Osteoblast (primary cell): ENCODE measurements at regions not wholly inside any gene's neighbourhood (a gene's known extent, or its start where the extent isn't known, plus 50 kb on each side); places are given as distances from the start of the nearest gene placed in this dataset.

Experiments used
- DNase-seq: peaks from one replicate; pipeline ENCODE4 v3.0.0; 2011; ENCODE audit warnings: low spot score, mixed read lengths; ENCODE audit not compliant: insufficient read length; ENCODE audit errors: missing footprints
- H2AFZ ChIP-seq: 2 replicates; pipeline ENCODE4 v1.6.0; 2011; ENCODE audit warnings: mild to moderate bottlenecking, low read length
- H3K27ac ChIP-seq: 2 replicates; pipeline ENCODE4 v1.5.1; 2011; ENCODE audit warnings: mild to moderate bottlenecking, low read depth, low read length, moderate library complexity
- H3K27me3 ChIP-seq: 2 replicates; pipeline ENCODE4 v1.6.0; 2012; ENCODE audit warnings: mild to moderate bottlenecking, control low read depth, inconsistent platforms, low read length, moderate library complexity; ENCODE audit not compliant: insufficient read depth
- H3K36me3 ChIP-seq: 2 replicates; pipeline ENCODE4 v1.5.1; 2011; ENCODE audit warnings: mild to moderate bottlenecking, low read length, control low read depth, moderate library complexity; ENCODE audit not compliant: insufficient read depth
- H3K4me1 ChIP-seq: 2 replicates; pipeline ENCODE4 v1.5.1; 2011; ENCODE audit warnings: mild to moderate bottlenecking, low read length, control low read depth, moderate library complexity; ENCODE audit not compliant: insufficient read depth
- H3K4me2 ChIP-seq: 2 replicates; pipeline ENCODE4 v1.6.0; 2011; ENCODE audit warnings: mild to moderate bottlenecking, low read length; ENCODE audit not compliant: insufficient read depth
- H3K4me3 ChIP-seq: fragments of 200-600 bp; sonication (generic); 3 replicates; pipeline ENCODE4 v1.5.1; 2012; ENCODE audit warnings: mild to moderate bottlenecking, low read length, inconsistent platforms; ENCODE audit not compliant: insufficient read depth
- H3K79me2 ChIP-seq: 2 replicates; pipeline ENCODE4 v1.6.0; 2012; ENCODE audit warnings: mild to moderate bottlenecking, low read length, control low read depth, inconsistent platforms; ENCODE audit not compliant: insufficient read depth
- H3K9me3 ChIP-seq: 2 replicates; pipeline ENCODE4 v1.5.1; 2011; ENCODE audit warnings: low read depth, low read length, control low read depth
- H4K20me1 ChIP-seq: 2 replicates; pipeline ENCODE4 v1.6.0; 2012; ENCODE audit warnings: mild to moderate bottlenecking, low read length, control low read depth; ENCODE audit not compliant: insufficient read depth
- TF ChIP-seq, protein P1 (sequence below): IDR thresholded peaks from 2 replicates; pipeline ENCODE4 v1.5.1; 2011; ENCODE audit warnings: mild to moderate bottlenecking, low read depth, low read length, moderate library complexity; ENCODE audit errors: extremely low read depth

DNA sequence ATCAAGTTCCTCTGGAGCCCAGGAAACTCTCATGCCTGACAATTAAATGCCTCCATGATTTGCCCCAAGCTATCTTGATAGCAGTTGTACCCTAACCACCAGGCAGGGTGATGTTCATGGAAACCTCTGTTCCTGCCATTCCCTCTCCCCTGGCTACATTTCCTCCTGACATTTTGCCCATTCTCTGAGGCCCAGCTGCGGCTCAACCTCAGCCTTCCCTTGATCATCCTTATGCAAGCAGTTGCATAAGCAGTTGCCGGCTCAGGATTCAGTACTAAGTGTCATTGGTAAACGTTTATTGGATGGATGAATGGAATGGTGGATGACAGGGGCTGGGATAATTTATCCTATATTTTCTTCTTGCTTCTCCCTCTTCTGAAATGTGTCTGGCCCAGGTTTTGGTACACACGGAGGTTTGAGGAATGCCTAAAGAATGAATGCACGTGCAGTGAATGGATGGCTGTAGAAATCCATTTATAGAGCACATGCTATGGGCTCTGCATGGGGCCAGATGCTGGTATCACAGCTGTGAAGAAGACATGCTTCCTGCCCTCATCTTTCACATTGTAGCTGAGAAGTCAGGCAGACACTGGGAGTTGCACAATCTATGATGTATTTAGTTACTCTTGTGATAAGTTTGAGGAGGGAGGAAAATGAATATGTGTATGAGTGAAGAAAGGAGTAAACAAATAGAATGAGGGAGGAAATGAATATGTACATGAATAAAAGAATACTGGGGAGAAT, 261.8 kb downstream of the FOXD2 start:
- DNase-seq, result no peak
- TF ChIP-seq, protein P1, sequence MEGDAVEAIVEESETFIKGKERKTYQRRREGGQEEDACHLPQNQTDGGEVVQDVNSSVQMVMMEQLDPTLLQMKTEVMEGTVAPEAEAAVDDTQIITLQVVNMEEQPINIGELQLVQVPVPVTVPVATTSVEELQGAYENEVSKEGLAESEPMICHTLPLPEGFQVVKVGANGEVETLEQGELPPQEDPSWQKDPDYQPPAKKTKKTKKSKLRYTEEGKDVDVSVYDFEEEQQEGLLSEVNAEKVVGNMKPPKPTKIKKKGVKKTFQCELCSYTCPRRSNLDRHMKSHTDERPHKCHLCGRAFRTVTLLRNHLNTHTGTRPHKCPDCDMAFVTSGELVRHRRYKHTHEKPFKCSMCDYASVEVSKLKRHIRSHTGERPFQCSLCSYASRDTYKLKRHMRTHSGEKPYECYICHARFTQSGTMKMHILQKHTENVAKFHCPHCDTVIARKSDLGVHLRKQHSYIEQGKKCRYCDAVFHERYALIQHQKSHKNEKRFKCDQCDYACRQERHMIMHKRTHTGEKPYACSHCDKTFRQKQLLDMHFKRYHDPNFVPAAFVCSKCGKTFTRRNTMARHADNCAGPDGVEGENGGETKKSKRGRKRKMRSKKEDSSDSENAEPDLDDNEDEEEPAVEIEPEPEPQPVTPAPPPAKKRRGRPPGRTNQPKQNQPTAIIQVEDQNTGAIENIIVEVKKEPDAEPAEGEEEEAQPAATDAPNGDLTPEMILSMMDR, result no peak

DNA sequence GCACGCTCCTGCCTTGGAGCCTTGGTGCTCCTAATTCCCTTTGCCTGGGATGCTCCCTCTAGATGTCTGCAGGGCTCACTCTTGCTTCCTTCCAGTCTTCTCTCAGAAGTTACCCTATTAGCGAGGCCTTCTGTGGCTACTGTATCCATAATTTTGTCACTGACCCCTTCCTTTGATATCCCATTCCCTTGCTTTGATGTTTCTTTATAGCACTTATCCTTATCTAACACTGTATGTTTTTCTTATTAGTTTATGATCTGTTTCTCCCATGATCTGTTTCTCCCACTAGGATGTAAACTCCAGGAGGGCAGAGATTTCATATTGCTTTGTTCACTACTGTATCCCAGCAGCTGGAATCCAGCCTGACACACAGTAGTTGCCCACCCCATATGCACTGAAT, 263.4 kb downstream of the FOXD2 start:
- Histone ChIP-seq H3K4me1 (peaks cover 3% of the 10 kb centered on the region), H3K27me3 (peaks cover 2% of the 10 kb centered on the region), H2AFZ (no peak overlapping the region), H3K27ac (no peak overlapping the region), H3K4me2 (no peak overlapping the region), H3K36me3 (no peaks in the 10 kb centered on the region), H3K4me3 (no peak overlapping the region), H3K9me3 (no peaks in the 10 kb centered on the region), H4K20me1 (no peaks in the 10 kb centered on the region), H3K79me2 (no peaks in the 10 kb centered on the region)
- TF ChIP-seq, protein P1, result no peak
- no peak for DNase-seq

More for the DNA sequence above, 261.8 kb downstream of the FOXD2 start:
- Histone ChIP-seq H3K27me3 (no peaks in the 10 kb centered on the region), H3K9me3 (no peaks in the 10 kb centered on the region), H3K36me3 (no peaks in the 10 kb centered on the region), H3K4me1 (peaks cover 3% of the 10 kb centered on the region), H2AFZ (no peak overlapping the region), H3K79me2 (no peaks in the 10 kb centered on the region), H3K4me2 (no peak overlapping the region), H4K20me1 (no peaks in the 10 kb centered on the region), H3K4me3 (no peak overlapping the region), H3K27ac (no peak overlapping the region)

DNA sequence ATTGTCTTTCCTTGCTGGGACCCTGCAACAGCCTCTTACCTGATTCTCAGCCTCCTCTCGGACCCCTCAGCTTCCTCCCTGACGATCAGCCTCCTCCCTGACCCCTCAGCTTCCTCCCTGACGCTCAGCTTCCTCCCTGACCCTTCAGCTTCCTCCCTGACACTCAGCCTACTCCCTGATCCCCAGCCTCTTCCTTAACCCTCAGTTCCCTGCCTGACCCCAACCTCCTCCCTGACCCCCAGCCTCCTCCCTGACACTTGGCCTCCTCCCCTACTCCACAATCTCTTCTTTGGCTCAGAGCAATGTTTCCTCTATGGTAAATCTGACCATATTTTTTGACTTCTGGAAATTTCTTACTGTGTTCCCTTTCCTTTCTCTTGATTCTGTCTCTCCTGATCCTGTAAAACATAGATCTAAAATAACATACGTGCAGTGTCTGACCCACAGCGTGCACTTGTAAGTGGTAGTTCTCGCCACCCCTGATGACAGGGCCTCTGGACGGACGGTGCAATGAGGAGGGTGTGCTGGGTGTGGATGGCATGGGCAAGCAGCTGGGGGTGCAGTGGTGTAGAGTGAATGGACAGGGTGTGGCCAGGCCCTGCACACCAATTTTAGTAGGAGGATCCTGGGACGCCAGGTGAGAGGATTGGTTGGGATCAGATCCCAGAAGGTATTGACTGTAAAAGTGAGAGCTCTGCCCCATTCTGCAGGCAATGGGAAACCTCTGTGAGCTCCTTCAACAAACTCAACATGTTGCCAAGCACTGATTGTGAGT, 264.1 kb downstream of the FOXD2 start:
- H3K27me3 ChIP-seq, result peaks cover 4% of the 10 kb centered on the region
- no peaks in the 10 kb centered on the region for H4K20me1 ChIP-seq
- no peak overlapping the region for H2AFZ ChIP-seq
- TF ChIP-seq, protein P1, result no peak
- no peak for DNase-seq
- H3K36me3 ChIP-seq, result no peaks in the 10 kb centered on the region
- no peak overlapping the region for H3K27ac ChIP-seq
- H3K79me2 ChIP-seq, result no peaks in the 10 kb centered on the region
- H3K9me3 ChIP-seq, result no peaks in the 10 kb centered on the region
- H3K4me2 ChIP-seq, result no peak overlapping the region
- peaks cover 3% of the 10 kb centered on the region for H3K4me1 ChIP-seq
- H3K4me3 ChIP-seq, result no peak overlapping the region

DNA sequence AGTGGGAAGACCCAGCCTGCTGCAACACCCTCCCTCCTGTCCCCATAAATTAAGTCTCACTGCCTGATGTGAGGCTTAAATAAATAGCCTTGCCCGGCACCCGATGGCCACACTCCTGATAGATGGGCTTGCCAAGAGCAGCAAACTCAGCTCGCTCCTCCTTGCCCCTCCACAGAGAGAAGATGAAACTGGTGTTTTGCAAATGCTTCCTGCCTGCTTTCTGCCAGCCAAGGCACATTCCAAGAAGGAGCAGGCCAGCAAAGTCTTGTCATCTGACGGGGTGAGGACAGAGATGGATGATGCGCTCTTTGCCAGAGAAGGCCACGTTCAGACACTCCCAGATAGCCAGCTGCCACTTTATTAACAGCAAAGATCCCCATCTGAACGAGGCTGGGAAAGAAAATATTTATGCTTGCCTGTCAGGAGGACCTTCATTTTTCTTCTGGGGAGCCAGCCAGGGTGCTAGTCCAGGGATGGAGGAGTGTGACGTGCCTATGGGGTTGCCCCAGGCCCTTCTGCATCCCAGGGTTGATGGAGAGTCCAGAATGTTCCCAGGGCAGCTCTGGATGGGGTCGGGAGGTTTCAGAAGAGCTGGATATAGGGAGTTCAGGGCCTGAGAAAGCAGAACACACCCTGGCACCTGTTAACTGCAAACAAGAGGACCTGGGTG, 265.4 kb downstream of the FOXD2 start:
- TF ChIP-seq, protein P1, result no peak
- Histone ChIP-seq H3K9me3 (no peaks in the 10 kb centered on the region), H3K27me3 (peaks cover 15% of the 10 kb centered on the region), H3K4me1 (peaks cover 3% of the 10 kb centered on the region), H2AFZ (no peak overlapping the region), H3K4me2 (no peak overlapping the region), H3K27ac (no peak overlapping the region), H4K20me1 (no peaks in the 10 kb centered on the region), H3K79me2 (no peaks in the 10 kb centered on the region), H3K4me3 (no peak overlapping the region), H3K36me3 (no peaks in the 10 kb centered on the region)
- DNase-seq, result no peak
